GM23338 (cell line): ENCODE measurements at regions not wholly inside any gene's neighbourhood (a gene's known extent, or its start where the extent isn't known, plus 50 kb on each side); places are given as distances from the start of the nearest gene placed in this dataset.

Experiments used
- ATAC-seq: fragments of 200-7000 bp; cut with Tn5 transposase; 3 replicates; pipeline ENCODE4 v1.9.1; 2020
- DNase-seq: peaks from one replicate; pipeline ENCODE4 v3.0.0-alpha.2; 2015; ENCODE audit warnings: low spot score
- H2AFZ ChIP-seq: fragments of 200-600 bp; sonication (generic); 2 replicates; pipeline ENCODE4 v1.8.0; 2016; ENCODE audit warnings: antibody characterized with exemption, mild to moderate bottlenecking, moderate library complexity
- H3F3A ChIP-seq: fragments of 200-600 bp; sonication (generic); replicated peaks from 2 replicates; pipeline ENCODE4 v1.8.0; 2017; ENCODE audit warnings: antibody characterized with exemption, mixed run types, low read depth
- H3K27ac ChIP-seq: fragments of 200-600 bp; sonication (generic); 2 replicates; pipeline ENCODE4 v1.6.1; 2016; ENCODE audit warnings: low read depth
- H3K27me3 ChIP-seq: fragments of 200-600 bp; sonication (generic); 2 replicates; pipeline ENCODE4 v1.8.0; 2016; ENCODE audit warnings: mild to moderate bottlenecking, mixed run types, moderate library complexity; ENCODE audit not compliant: insufficient read depth
- H3K36me3 ChIP-seq: fragments of 200-600 bp; sonication (generic); 2 replicates; pipeline ENCODE4 v1.8.0; 2016; ENCODE audit warnings: mild to moderate bottlenecking; ENCODE audit not compliant: insufficient read depth
- H3K4me1 ChIP-seq: fragments of 200-600 bp; sonication (generic); 2 replicates; pipeline ENCODE4 v1.8.0; 2016; ENCODE audit warnings: mild to moderate bottlenecking, moderate library complexity; ENCODE audit not compliant: insufficient read depth
- H3K4me2 ChIP-seq: fragments of 200-600 bp; sonication (generic); 2 replicates; pipeline ENCODE4 v1.7.1; 2017; ENCODE audit warnings: mixed run types
- H3K4me3 ChIP-seq: fragments of 200-600 bp; sonication (generic); 2 replicates; pipeline ENCODE4 v1.6.1; 2016; ENCODE audit warnings: mixed run types
- H3K79me2 ChIP-seq: fragments of 200-600 bp; sonication (generic); replicated peaks from 2 replicates; pipeline ENCODE4 v1.8.0; 2017; ENCODE audit warnings: mild to moderate bottlenecking; ENCODE audit not compliant: insufficient read depth
- H3K9me2 ChIP-seq: fragments of 200-600 bp; sonication (generic); 2 replicates; pipeline ENCODE4 v1.8.0; 2017; ENCODE audit not compliant: insufficient read depth
- H4K20me1 ChIP-seq: fragments of 200-600 bp; sonication (generic); replicated peaks from 2 replicates; pipeline ENCODE4 v1.8.0; 2017; ENCODE audit warnings: mild to moderate bottlenecking; ENCODE audit not compliant: insufficient read depth
- H3K27ac Mint-ChIP-seq: 2 replicates; pipeline ENCODE4 v1.8.0; 2020; ENCODE audit warnings: inconsistent platforms, mild to moderate bottlenecking, moderate library complexity, mixed read lengths
- H3K27me3 Mint-ChIP-seq: 3 replicates; pipeline ENCODE4 v1.8.0; 2022; ENCODE audit warnings: low read depth, mild to moderate bottlenecking, moderate library complexity, mixed read lengths, inconsistent platforms; ENCODE audit not compliant: insufficient read depth, poor library complexity
- H3K36me3 Mint-ChIP-seq: 3 replicates; pipeline ENCODE4 v1.8.0; 2021; ENCODE audit warnings: low read depth, mild to moderate bottlenecking, inconsistent platforms, moderate library complexity, mixed read lengths
- H3K4me1 Mint-ChIP-seq: 3 replicates; pipeline ENCODE4 v1.8.0; 2020; ENCODE audit warnings: mild to moderate bottlenecking, inconsistent platforms, mixed read lengths
- H3K4me3 Mint-ChIP-seq: 3 replicates; pipeline ENCODE4 v1.8.0; 2021; ENCODE audit warnings: moderate library complexity, mild to moderate bottlenecking, inconsistent platforms, mixed read lengths
- H3K9me3 Mint-ChIP-seq: 3 replicates; pipeline ENCODE4 v1.8.0; 2020; ENCODE audit warnings: moderate library complexity, mild to moderate bottlenecking, inconsistent platforms, mixed read lengths
- CTCF ChIP-seq, 2 experiments: fragments of 200-600 bp in 1 of 2; sonication (generic) in 1 of 2; conservative IDR thresholded peaks; 2 replicates each; pipeline versions ENCODE4 v1.5.1 to v1.6.1; 2016 to 2017; ENCODE audit warnings: antibody characterized with exemption in 2 of 2, low read depth in 2 of 2, mild to moderate bottlenecking in 2 of 2, moderate library complexity in 1 of 2
- ETS1 ChIP-seq: IDR thresholded peaks from 2 replicates; pipeline ENCODE4 v1.6.1; 2016; ENCODE audit warnings: antibody characterized with exemption
- NANOG ChIP-seq: IDR thresholded peaks from 2 replicates; pipeline ENCODE4 v1.6.1; 2016; ENCODE audit warnings: antibody characterized with exemption, borderline replicate concordance
- ZNF114 ChIP-seq: fragments of 250-450 bp; sonication (Bioruptor Pico); IDR thresholded peaks from 2 replicates; pipeline ENCODE4 v1.5.0; 2020; ENCODE audit warnings: mild to moderate bottlenecking, moderate library complexity
- ZNF462 ChIP-seq: fragments of 250-450 bp; sonication (Bioruptor Pico); IDR thresholded peaks from 2 replicates; pipeline ENCODE4 v1.5.0; 2020; ENCODE audit warnings: mild to moderate bottlenecking, moderate library complexity

- Histone ChIP-seq H3K4me3 (no peak overlapping the region), H3K9me2 (no peaks in the 10 kb centered on the region), H3K4me2 (no peak overlapping the region), H3F3A (no peaks in the 10 kb centered on the region), H3K27ac (no peak overlapping the region), H2AFZ (no peak overlapping the region), H3K36me3 (no peaks in the 10 kb centered on the region), H3K79me2 (no peaks in the 10 kb centered on the region), H3K4me1 (no peaks in the 10 kb centered on the region), H3K27me3 (no peaks in the 10 kb centered on the region), H4K20me1 (no peaks in the 10 kb centered on the region)
- DNase-seq (no peak), ATAC-seq (no peak)
- H3K4me3 Mint-ChIP-seq, result no peak overlapping the region
- H3K27ac Mint-ChIP-seq, result no peak overlapping the region
- peaks cover 6% of the 10 kb centered on the region; the same call in 2 of the 3 replicates for H3K4me1 Mint-ChIP-seq
- no peaks in the 10 kb centered on the region for H3K36me3 Mint-ChIP-seq
- H3K9me3 Mint-ChIP-seq, result no peaks in the 10 kb centered on the region
- no peaks in the 10 kb centered on the region for H3K27me3 Mint-ChIP-seq
- TF ChIP-seq NANOG (no peak), ZNF114 (CRISPR knock-in tag) (no peak), ZNF462 (no peak), CTCF (conservative IDR thresholded peaks at IDR 0.05; ENCODE audit: low read depth in 2 of 2) (no peak), ETS1 (no peak)
Measured at GRCh38 chrX:45422216-45422925, 221.7 kb upstream of the DIPK2B start.
